Cardiac muscle cell (in vitro differentiated cells and primary cell): ENCODE measurements at regions not wholly inside any gene's neighbourhood (a gene's known extent, or its start where the extent isn't known, plus 50 kb on each side); places are given as distances from the start of the nearest gene placed in this dataset.

ENCODE experiments used
- DNase-seq, 2 donors: peaks; one replicate each; pipeline versions ENCODE4 v3.0.0 to v3.0.0-alpha.2; 2010 to 2017; ENCODE audit warnings: low read depth in 1 of 2, low spot score in 1 of 2
- H3K27ac ChIP-seq: fragments of 200-600 bp; sonication (generic); 2 replicates; pipeline ENCODE4 v1.5.1; 2016
- H3K27me3 ChIP-seq: fragments of 200-600 bp; sonication (generic); 2 replicates; pipeline ENCODE4 v1.6.0; 2016; ENCODE audit warnings: control low read depth
- H3K36me3 ChIP-seq: fragments of 200-600 bp; sonication (generic); 2 replicates; pipeline ENCODE4 v1.5.1; 2016; ENCODE audit warnings: control low read depth
- H3K4me1 ChIP-seq: fragments of 200-600 bp; sonication (generic); 2 replicates; pipeline ENCODE4 v1.8.1; 2017; ENCODE audit warnings: low read depth, mild to moderate bottlenecking, mixed run types
- H3K4me3 ChIP-seq: fragments of 200-600 bp; sonication (generic); 2 replicates; pipeline ENCODE4 v1.5.1; 2016; ENCODE audit warnings: mild to moderate bottlenecking
- H3K9me3 ChIP-seq: fragments of 200-600 bp; sonication (generic); 2 replicates; pipeline ENCODE4 v1.5.1; 2017; ENCODE audit warnings: low read depth, mild to moderate bottlenecking, control low read depth
- TF ChIP-seq, protein P1 (sequence below): IDR thresholded peaks from 2 replicates; pipeline ENCODE4 v1.5.1; 2012; ENCODE audit warnings: low read depth, mild to moderate bottlenecking, low read length

DNA sequence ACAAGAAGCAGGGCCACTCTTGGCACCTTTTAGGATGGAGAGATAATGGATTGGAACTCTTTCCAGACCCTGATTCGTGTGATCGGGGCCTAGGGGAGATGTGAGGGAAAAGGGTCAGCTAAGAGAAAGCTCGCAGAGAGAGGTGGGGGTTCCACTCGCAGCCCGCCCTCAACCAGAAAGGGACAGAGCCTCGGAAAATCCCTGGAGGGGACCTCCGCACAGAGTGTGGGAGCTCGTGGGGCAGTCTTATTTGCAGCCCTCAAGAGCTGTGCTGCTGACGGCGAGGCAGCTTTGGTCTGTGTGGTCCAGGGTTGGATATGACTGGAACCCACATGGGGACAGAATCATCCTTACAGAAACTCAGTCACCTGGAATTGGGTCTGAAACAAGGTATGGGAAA, 184.3 kb upstream of the PMEPA1 start:
- no peak overlapping the region for H3K4me3 ChIP-seq
- no peaks in the 10 kb centered on the region for H3K36me3 ChIP-seq
- H3K27me3 ChIP-seq = peaks cover 9% of the 10 kb centered on the region
- TF ChIP-seq, protein P1, sequence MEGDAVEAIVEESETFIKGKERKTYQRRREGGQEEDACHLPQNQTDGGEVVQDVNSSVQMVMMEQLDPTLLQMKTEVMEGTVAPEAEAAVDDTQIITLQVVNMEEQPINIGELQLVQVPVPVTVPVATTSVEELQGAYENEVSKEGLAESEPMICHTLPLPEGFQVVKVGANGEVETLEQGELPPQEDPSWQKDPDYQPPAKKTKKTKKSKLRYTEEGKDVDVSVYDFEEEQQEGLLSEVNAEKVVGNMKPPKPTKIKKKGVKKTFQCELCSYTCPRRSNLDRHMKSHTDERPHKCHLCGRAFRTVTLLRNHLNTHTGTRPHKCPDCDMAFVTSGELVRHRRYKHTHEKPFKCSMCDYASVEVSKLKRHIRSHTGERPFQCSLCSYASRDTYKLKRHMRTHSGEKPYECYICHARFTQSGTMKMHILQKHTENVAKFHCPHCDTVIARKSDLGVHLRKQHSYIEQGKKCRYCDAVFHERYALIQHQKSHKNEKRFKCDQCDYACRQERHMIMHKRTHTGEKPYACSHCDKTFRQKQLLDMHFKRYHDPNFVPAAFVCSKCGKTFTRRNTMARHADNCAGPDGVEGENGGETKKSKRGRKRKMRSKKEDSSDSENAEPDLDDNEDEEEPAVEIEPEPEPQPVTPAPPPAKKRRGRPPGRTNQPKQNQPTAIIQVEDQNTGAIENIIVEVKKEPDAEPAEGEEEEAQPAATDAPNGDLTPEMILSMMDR = no peak
- no peaks in the 10 kb centered on the region for H3K9me3 ChIP-seq
- H3K27ac ChIP-seq = no peak overlapping the region
- DNase-seq = no peak
- no peaks in the 10 kb centered on the region for H3K4me1 ChIP-seq

DNA sequence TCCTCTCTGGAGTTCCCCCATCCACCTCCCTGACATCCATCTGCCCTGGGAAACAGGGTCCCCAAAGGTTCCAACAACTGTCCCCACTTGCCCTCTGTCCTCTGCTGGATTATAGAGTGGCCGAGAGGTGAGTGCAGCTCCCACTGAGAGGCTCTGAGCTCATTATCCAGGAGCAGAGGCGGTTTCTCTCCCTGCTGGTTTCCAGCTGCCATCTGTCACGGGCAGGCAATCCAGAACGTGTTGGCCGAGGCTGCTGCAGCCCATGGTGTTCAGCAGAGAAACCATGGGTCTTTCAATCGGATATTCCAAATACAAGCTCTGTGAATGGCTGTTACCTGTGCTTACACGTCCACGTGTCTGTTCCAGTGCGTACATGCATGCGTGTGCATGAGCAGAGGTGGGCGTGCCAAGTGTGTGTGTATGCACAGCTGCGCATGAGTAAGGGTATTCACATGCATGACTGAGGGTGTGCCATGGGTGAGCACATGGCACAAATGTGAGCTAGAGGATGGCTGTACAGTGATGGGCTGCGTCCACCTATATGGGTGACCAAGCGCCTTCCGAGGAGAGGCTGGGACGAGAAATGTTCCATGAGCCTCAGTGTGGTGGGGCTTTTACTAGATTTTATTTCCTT, 183.7 kb upstream of the PMEPA1 start:
- DNase-seq = no peak

DNA sequence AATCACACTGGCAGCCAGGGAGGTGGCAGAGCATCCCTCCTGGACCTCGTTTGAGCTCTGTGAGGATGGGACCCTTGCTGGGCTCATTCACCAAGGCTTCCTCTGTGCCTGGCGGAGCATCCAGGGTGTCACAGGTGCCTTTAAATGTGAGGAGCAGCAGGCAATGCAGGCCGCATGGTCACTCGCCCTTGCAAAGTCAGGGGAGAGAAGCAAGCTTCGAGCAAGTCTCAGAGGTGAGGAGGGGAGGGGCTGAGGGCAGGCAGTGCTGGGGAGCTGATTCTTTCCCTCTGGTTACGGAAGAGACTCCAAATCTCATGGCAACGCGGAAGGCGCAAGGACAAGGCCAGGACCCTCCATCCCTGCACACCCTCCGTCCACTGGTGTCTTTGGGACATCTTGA, 182.7 kb upstream of the PMEPA1 start:
- no peaks in the 10 kb centered on the region for H3K36me3 ChIP-seq

More for the DNA sequence above, 183.7 kb upstream of the PMEPA1 start:
- TF ChIP-seq, protein P1 = no peak
- no peak overlapping the region for H3K27ac ChIP-seq
- peaks cover 9% of the 10 kb centered on the region for H3K27me3 ChIP-seq
- H3K36me3 ChIP-seq = no peaks in the 10 kb centered on the region
- H3K4me1 ChIP-seq = no peaks in the 10 kb centered on the region
- H3K4me3 ChIP-seq = no peak overlapping the region
- no peaks in the 10 kb centered on the region for H3K9me3 ChIP-seq

DNA sequence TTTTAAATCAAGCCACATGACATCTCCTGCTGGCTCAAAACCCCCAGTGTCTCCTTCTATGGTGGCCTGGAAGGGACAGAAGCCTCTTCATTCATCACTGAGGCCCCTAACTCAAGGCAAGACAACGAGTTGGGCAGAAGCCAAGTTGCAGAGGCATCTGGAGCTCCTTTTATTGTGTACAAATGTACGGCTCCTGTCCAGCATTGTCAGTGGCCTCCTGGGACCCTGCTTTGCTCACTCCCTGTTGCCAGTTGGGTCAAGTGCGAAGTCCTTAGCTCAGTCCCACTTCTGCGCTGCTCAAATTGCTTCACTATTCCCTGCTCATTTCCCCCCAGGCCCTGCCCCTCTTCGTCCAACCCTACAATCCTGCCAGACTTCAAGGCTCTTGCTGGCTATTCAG, 181.2 kb upstream of the PMEPA1 start:
- Histone ChIP-seq H3K27ac (no peak overlapping the region), H3K9me3 (no peaks in the 10 kb centered on the region), H3K4me1 (no peaks in the 10 kb centered on the region), H3K4me3 (no peak overlapping the region), H3K36me3 (no peaks in the 10 kb centered on the region), H3K27me3 (peaks cover 9% of the 10 kb centered on the region)
- no peak for DNase-seq
- TF ChIP-seq, protein P1 = no peak

More for the DNA sequence above, 182.7 kb upstream of the PMEPA1 start:
- Histone ChIP-seq H3K4me3 (no peak overlapping the region), H3K4me1 (no peaks in the 10 kb centered on the region), H3K27me3 (peaks cover 9% of the 10 kb centered on the region), H3K27ac (no peak overlapping the region), H3K9me3 (no peaks in the 10 kb centered on the region)
- DNase-seq = no peak
- TF ChIP-seq, protein P1 = no peak

DNA sequence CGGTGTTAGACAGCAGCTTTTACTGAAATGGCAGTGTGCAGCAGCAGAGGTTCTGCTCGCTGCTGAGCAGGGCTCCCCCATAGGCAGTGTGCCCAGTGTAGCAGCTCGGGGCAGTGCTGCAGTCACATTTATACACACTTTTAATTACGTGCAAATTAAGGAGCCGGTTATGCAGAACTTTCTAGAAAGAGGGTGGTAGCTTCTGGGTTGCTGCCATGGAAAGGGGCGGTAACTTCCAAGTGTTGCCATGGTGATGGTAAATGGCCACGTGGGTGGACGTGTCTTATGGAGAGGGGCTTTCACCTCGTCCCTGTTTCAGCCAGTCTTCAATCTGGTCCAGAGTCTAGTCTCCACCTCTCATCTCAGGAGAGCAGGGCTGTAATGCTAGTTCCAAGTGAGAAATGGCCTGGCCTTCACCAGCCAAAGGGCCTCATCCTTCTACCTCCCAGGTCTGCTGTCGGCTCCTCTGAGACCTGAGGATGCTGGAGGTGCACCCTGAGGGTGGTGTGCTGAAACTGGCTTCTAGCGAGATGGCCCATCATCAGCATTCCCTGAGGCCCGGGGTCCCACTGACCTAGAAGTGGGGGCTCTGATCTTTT, 180.5 kb upstream of the PMEPA1 start:
- no peak overlapping the region for H3K4me3 ChIP-seq
- H3K27me3 ChIP-seq = peaks cover 9% of the 10 kb centered on the region
- H3K9me3 ChIP-seq = no peaks in the 10 kb centered on the region
- H3K4me1 ChIP-seq = no peaks in the 10 kb centered on the region
- no peak for DNase-seq
- H3K27ac ChIP-seq = no peak overlapping the region
- TF ChIP-seq, protein P1 = no peak
- no peaks in the 10 kb centered on the region for H3K36me3 ChIP-seq
